GM23338 (cell line): ENCODE measurements at regions not wholly inside any gene's neighbourhood (a gene's known extent, or its start where the extent isn't known, plus 50 kb on each side); places are given as distances from the start of the nearest gene placed in this dataset.

Experiments
- ATAC-seq: fragments of 200-7000 bp; cut with Tn5 transposase; 3 replicates; pipeline ENCODE4 v1.9.1; 2020
- DNase-seq: peaks from one replicate; pipeline ENCODE4 v3.0.0-alpha.2; 2015; ENCODE audit warnings: low spot score
- H2AFZ ChIP-seq: fragments of 200-600 bp; sonication (generic); 2 replicates; pipeline ENCODE4 v1.8.0; 2016; ENCODE audit warnings: antibody characterized with exemption, mild to moderate bottlenecking, moderate library complexity
- H3F3A ChIP-seq: fragments of 200-600 bp; sonication (generic); replicated peaks from 2 replicates; pipeline ENCODE4 v1.8.0; 2017; ENCODE audit warnings: antibody characterized with exemption, mixed run types, low read depth
- H3K27ac ChIP-seq: fragments of 200-600 bp; sonication (generic); 2 replicates; pipeline ENCODE4 v1.6.1; 2016; ENCODE audit warnings: low read depth
- H3K27me3 ChIP-seq: fragments of 200-600 bp; sonication (generic); 2 replicates; pipeline ENCODE4 v1.8.0; 2016; ENCODE audit warnings: mild to moderate bottlenecking, mixed run types, moderate library complexity; ENCODE audit not compliant: insufficient read depth
- H3K36me3 ChIP-seq: fragments of 200-600 bp; sonication (generic); 2 replicates; pipeline ENCODE4 v1.8.0; 2016; ENCODE audit warnings: mild to moderate bottlenecking; ENCODE audit not compliant: insufficient read depth
- H3K4me1 ChIP-seq: fragments of 200-600 bp; sonication (generic); 2 replicates; pipeline ENCODE4 v1.8.0; 2016; ENCODE audit warnings: mild to moderate bottlenecking, moderate library complexity; ENCODE audit not compliant: insufficient read depth
- H3K4me2 ChIP-seq: fragments of 200-600 bp; sonication (generic); 2 replicates; pipeline ENCODE4 v1.7.1; 2017; ENCODE audit warnings: mixed run types
- H3K4me3 ChIP-seq: fragments of 200-600 bp; sonication (generic); 2 replicates; pipeline ENCODE4 v1.6.1; 2016; ENCODE audit warnings: mixed run types
- H3K79me2 ChIP-seq: fragments of 200-600 bp; sonication (generic); replicated peaks from 2 replicates; pipeline ENCODE4 v1.8.0; 2017; ENCODE audit warnings: mild to moderate bottlenecking; ENCODE audit not compliant: insufficient read depth
- H3K9me2 ChIP-seq: fragments of 200-600 bp; sonication (generic); 2 replicates; pipeline ENCODE4 v1.8.0; 2017; ENCODE audit not compliant: insufficient read depth
- H4K20me1 ChIP-seq: fragments of 200-600 bp; sonication (generic); replicated peaks from 2 replicates; pipeline ENCODE4 v1.8.0; 2017; ENCODE audit warnings: mild to moderate bottlenecking; ENCODE audit not compliant: insufficient read depth
- H3K27ac Mint-ChIP-seq: 2 replicates; pipeline ENCODE4 v1.8.0; 2020; ENCODE audit warnings: inconsistent platforms, mild to moderate bottlenecking, moderate library complexity, mixed read lengths
- H3K27me3 Mint-ChIP-seq: 3 replicates; pipeline ENCODE4 v1.8.0; 2022; ENCODE audit warnings: low read depth, mild to moderate bottlenecking, moderate library complexity, mixed read lengths, inconsistent platforms; ENCODE audit not compliant: insufficient read depth, poor library complexity
- H3K36me3 Mint-ChIP-seq: 3 replicates; pipeline ENCODE4 v1.8.0; 2021; ENCODE audit warnings: low read depth, mild to moderate bottlenecking, inconsistent platforms, moderate library complexity, mixed read lengths
- H3K4me1 Mint-ChIP-seq: 3 replicates; pipeline ENCODE4 v1.8.0; 2020; ENCODE audit warnings: mild to moderate bottlenecking, inconsistent platforms, mixed read lengths
- H3K4me3 Mint-ChIP-seq: 3 replicates; pipeline ENCODE4 v1.8.0; 2021; ENCODE audit warnings: moderate library complexity, mild to moderate bottlenecking, inconsistent platforms, mixed read lengths
- H3K9me3 Mint-ChIP-seq: 3 replicates; pipeline ENCODE4 v1.8.0; 2020; ENCODE audit warnings: moderate library complexity, mild to moderate bottlenecking, inconsistent platforms, mixed read lengths
- CREB1 ChIP-seq: fragments of 250-450 bp; sonication (Bioruptor Pico); IDR thresholded peaks from 2 replicates; pipeline ENCODE4 v1.5.0; 2020; ENCODE audit warnings: low read depth, mild to moderate bottlenecking, moderate library complexity
- EZH2 ChIP-seq: fragments of 200-600 bp; sonication (generic); IDR thresholded peaks from one replicate; pipeline ENCODE4 v1.8.0; 2017; ENCODE audit warnings: antibody characterized with exemption, mild to moderate bottlenecking, low read depth; ENCODE audit not compliant: unreplicated experiment
- NANOG ChIP-seq: IDR thresholded peaks from 2 replicates; pipeline ENCODE4 v1.6.1; 2016; ENCODE audit warnings: antibody characterized with exemption, borderline replicate concordance
- POLR2AphosphoS5 ChIP-seq: IDR thresholded peaks from 2 replicates; pipeline ENCODE4 v1.6.1; 2016; ENCODE audit warnings: antibody characterized with exemption, low read depth
- STAT1 ChIP-seq: IDR thresholded peaks from one replicate; pipeline ENCODE4 v1.6.1; 2016; ENCODE audit warnings: antibody characterized with exemption; ENCODE audit not compliant: unreplicated experiment
- ZNF114 ChIP-seq: fragments of 250-450 bp; sonication (Bioruptor Pico); IDR thresholded peaks from 2 replicates; pipeline ENCODE4 v1.5.0; 2020; ENCODE audit warnings: mild to moderate bottlenecking, moderate library complexity
- ZNF331 ChIP-seq: fragments of 250-450 bp; sonication (Bioruptor Pico); IDR thresholded peaks from 2 replicates; pipeline ENCODE4 v1.5.0; 2020; ENCODE audit warnings: low read depth, mild to moderate bottlenecking, moderate library complexity
- TF ChIP-seq, protein P1 (sequence below), 2 experiments: fragments of 200-600 bp in 1 of 2; sonication (generic) in 1 of 2; conservative IDR thresholded peaks; 2 replicates each; pipeline versions ENCODE4 v1.5.1 to v1.6.1; 2016 to 2017; ENCODE audit warnings: antibody characterized with exemption in 2 of 2, low read depth in 2 of 2, mild to moderate bottlenecking in 2 of 2, moderate library complexity in 1 of 2
- TF ChIP-seq, protein P2 (sequence below): fragments of 250-450 bp; sonication (Bioruptor Pico); IDR thresholded peaks from 2 replicates; pipeline ENCODE4 v1.5.0; 2020; ENCODE audit warnings: mild to moderate bottlenecking, moderate library complexity
- TF ChIP-seq, protein P3 (sequence below): IDR thresholded peaks from 2 replicates; pipeline ENCODE4 v1.6.1; 2016; ENCODE audit warnings: antibody characterized with exemption
- TF ChIP-seq, protein P4 (sequence below): IDR thresholded peaks from one replicate; pipeline ENCODE4 v1.6.1; 2018; ENCODE audit warnings: antibody characterized with exemption; ENCODE audit not compliant: unreplicated experiment

DNA sequence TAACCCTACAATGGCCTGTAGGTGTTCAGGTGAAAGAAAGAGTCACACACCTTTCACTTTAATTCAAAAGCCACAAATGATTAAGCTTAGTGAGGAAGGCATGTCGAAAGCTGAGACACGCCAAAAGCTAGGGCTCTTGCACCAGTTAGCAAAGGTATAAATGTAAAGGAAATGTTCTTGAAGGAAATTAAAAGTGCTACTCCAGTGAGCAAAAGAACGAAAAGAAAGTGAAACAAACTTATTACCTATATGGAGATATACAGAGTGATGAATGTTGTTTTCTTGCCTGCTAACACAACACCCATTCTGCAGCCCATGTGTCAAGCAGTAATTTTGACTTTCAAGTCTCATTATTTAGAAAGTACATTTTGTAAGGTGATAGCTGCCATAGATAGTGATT is 254.2 kb upstream of the SLC24A2 start:
- Histone ChIP-seq H3K36me3 (no peaks in the 10 kb centered on the region), H3K4me2 (no peak overlapping the region), H3F3A (no peaks in the 10 kb centered on the region), H3K27me3 (no peaks in the 10 kb centered on the region), H3K79me2 (no peaks in the 10 kb centered on the region), H4K20me1 (no peaks in the 10 kb centered on the region), H2AFZ (no peak overlapping the region), H3K4me1 (peaks cover 19% of the 10 kb centered on the region; the same call in 1 of the 2 replicates), H3K4me3 (no peak overlapping the region), H3K27ac (no peak overlapping the region), H3K9me2 (0 out of 2 replicates have a peak, but pooled peaks cover 6% of the 10 kb centered on the region)
- no peaks in the 10 kb centered on the region; the same call in 2 of the 3 replicates for H3K9me3 Mint-ChIP-seq
- DNase-seq (no peak), ATAC-seq (no peak)
- H3K4me3 Mint-ChIP-seq, result no peak overlapping the region
- TF ChIP-seq, protein P1, sequence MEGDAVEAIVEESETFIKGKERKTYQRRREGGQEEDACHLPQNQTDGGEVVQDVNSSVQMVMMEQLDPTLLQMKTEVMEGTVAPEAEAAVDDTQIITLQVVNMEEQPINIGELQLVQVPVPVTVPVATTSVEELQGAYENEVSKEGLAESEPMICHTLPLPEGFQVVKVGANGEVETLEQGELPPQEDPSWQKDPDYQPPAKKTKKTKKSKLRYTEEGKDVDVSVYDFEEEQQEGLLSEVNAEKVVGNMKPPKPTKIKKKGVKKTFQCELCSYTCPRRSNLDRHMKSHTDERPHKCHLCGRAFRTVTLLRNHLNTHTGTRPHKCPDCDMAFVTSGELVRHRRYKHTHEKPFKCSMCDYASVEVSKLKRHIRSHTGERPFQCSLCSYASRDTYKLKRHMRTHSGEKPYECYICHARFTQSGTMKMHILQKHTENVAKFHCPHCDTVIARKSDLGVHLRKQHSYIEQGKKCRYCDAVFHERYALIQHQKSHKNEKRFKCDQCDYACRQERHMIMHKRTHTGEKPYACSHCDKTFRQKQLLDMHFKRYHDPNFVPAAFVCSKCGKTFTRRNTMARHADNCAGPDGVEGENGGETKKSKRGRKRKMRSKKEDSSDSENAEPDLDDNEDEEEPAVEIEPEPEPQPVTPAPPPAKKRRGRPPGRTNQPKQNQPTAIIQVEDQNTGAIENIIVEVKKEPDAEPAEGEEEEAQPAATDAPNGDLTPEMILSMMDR (conservative IDR thresholded peaks at IDR 0.05; ENCODE audit: low read depth in 2 of 2), result no peak
- TF ChIP-seq, protein P2, sequence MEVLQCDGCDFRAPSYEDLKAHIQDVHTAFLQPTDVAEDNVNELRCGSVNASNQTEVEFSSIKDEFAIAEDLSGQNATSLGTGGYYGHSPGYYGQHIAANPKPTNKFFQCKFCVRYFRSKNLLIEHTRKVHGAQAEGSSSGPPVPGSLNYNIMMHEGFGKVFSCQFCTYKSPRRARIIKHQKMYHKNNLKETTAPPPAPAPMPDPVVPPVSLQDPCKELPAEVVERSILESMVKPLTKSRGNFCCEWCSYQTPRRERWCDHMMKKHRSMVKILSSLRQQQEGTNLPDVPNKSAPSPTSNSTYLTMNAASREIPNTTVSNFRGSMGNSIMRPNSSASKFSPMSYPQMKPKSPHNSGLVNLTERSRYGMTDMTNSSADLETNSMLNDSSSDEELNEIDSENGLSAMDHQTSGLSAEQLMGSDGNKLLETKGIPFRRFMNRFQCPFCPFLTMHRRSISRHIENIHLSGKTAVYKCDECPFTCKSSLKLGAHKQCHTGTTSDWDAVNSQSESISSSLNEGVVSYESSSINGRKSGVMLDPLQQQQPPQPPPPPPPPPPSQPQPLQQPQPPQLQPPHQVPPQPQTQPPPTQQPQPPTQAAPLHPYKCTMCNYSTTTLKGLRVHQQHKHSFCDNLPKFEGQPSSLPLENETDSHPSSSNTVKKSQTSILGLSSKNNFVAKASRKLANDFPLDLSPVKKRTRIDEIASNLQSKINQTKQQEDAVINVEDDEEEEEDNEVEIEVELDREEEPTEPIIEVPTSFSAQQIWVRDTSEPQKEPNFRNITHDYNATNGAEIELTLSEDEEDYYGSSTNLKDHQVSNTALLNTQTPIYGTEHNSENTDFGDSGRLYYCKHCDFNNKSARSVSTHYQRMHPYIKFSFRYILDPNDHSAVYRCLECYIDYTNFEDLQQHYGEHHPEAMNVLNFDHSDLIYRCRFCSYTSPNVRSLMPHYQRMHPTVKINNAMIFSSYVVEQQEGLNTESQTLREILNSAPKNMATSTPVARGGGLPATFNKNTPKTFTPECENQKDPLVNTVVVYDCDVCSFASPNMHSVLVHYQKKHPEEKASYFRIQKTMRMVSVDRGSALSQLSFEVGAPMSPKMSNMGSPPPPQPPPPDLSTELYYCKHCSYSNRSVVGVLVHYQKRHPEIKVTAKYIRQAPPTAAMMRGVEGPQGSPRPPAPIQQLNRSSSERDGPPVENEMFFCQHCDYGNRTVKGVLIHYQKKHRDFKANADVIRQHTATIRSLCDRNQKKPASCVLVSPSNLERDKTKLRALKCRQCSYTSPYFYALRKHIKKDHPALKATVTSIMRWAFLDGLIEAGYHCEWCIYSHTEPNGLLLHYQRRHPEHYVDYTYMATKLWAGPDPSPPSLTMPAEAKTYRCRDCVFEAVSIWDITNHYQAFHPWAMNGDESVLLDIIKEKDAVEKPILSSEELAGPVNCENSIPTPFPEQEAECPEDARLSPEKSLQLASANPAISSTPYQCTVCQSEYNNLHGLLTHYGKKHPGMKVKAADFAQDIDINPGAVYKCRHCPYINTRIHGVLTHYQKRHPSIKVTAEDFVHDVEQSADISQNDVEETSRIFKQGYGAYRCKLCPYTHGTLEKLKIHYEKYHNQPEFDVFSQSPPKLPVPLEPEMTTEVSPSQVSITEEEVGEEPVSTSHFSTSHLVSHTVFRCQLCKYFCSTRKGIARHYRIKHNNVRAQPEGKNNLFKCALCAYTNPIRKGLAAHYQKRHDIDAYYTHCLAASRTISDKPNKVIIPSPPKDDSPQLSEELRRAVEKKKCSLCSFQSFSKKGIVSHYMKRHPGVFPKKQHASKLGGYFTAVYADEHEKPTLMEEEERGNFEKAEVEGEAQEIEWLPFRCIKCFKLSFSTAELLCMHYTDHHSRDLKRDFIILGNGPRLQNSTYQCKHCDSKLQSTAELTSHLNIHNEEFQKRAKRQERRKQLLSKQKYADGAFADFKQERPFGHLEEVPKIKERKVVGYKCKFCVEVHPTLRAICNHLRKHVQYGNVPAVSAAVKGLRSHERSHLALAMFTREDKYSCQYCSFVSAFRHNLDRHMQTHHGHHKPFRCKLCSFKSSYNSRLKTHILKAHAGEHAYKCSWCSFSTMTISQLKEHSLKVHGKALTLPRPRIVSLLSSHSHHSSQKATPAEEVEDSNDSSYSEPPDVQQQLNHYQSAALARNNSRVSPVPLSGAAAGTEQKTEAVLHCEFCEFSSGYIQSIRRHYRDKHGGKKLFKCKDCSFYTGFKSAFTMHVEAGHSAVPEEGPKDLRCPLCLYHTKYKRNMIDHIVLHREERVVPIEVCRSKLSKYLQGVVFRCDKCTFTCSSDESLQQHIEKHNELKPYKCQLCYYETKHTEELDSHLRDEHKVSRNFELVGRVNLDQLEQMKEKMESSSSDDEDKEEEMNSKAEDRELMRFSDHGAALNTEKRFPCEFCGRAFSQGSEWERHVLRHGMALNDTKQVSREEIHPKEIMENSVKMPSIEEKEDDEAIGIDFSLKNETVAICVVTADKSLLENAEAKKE (CRISPR knock-in tag), result no peak
- TF ChIP-seq ZNF331 (CRISPR knock-in tag) (no peak), STAT1 (no peak), NANOG (no peak), ZNF114 (no peak), EZH2 (no peak), CREB1 (no peak), POLR2AphosphoS5 (no peak)
- TF ChIP-seq, protein P3, sequence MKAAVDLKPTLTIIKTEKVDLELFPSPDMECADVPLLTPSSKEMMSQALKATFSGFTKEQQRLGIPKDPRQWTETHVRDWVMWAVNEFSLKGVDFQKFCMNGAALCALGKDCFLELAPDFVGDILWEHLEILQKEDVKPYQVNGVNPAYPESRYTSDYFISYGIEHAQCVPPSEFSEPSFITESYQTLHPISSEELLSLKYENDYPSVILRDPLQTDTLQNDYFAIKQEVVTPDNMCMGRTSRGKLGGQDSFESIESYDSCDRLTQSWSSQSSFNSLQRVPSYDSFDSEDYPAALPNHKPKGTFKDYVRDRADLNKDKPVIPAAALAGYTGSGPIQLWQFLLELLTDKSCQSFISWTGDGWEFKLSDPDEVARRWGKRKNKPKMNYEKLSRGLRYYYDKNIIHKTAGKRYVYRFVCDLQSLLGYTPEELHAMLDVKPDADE, result no peak
- TF ChIP-seq, protein P4, sequence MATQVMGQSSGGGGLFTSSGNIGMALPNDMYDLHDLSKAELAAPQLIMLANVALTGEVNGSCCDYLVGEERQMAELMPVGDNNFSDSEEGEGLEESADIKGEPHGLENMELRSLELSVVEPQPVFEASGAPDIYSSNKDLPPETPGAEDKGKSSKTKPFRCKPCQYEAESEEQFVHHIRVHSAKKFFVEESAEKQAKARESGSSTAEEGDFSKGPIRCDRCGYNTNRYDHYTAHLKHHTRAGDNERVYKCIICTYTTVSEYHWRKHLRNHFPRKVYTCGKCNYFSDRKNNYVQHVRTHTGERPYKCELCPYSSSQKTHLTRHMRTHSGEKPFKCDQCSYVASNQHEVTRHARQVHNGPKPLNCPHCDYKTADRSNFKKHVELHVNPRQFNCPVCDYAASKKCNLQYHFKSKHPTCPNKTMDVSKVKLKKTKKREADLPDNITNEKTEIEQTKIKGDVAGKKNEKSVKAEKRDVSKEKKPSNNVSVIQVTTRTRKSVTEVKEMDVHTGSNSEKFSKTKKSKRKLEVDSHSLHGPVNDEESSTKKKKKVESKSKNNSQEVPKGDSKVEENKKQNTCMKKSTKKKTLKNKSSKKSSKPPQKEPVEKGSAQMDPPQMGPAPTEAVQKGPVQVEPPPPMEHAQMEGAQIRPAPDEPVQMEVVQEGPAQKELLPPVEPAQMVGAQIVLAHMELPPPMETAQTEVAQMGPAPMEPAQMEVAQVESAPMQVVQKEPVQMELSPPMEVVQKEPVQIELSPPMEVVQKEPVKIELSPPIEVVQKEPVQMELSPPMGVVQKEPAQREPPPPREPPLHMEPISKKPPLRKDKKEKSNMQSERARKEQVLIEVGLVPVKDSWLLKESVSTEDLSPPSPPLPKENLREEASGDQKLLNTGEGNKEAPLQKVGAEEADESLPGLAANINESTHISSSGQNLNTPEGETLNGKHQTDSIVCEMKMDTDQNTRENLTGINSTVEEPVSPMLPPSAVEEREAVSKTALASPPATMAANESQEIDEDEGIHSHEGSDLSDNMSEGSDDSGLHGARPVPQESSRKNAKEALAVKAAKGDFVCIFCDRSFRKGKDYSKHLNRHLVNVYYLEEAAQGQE, result no peak
- H3K27me3 Mint-ChIP-seq, result no peaks in the 10 kb centered on the region
- H3K27ac Mint-ChIP-seq, result no peak overlapping the region
- H3K4me1 Mint-ChIP-seq, result peaks cover 24% of the 10 kb centered on the region
- no peaks in the 10 kb centered on the region for H3K36me3 Mint-ChIP-seq
